ENCODE measurements at regions not wholly inside any gene's neighbourhood (a gene's known extent, or its start where the extent isn't known, plus 50 kb on each side); places are given as distances from the start of the nearest gene placed in this dataset.

DNA sequence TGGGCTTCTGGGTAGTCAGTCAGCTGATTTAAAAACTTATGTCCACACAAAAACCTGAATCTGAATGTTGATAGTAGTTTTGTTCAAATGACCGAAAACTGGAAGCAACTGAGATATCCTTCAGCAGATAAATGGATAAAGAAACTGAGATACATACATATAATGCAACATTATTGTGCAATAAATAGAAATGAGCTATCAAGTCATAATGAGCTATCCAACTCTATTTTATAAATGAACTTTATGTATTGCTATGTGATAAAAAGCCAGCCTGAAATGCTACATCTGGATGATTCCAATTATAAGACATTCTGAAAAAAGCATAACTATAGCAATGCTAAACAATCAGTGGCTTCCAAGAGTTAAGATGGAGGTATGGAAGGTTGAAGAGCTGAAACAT, 748.7 kb downstream of the TNS3 start:
- H3K9me3 ChIP-seq = peaks cover 0 to 8% (median 0%) of the 10 kb centered on the region in 4 donors
- TF ChIP-seq EP300 (IDR thresholded peaks at IDR 0.05) = no peak
- TF ChIP-seq POLR2A (IDR thresholded peaks at IDR 0.05) = no peak
- TF ChIP-seq CTCF (IDR thresholded peaks at IDR 0.05) = no peak
- DNase-seq (ENCODE audit: low spot score in 2 of 2) = no peak
- no peaks in the 10 kb centered on the region for H3K36me3 ChIP-seq
- no peaks in the 10 kb centered on the region for H3K27me3 ChIP-seq
- no peak overlapping the region for H3K27ac ChIP-seq
- no peak overlapping the region for H3K4me3 ChIP-seq
- no peaks in the 10 kb centered on the region for H3K4me1 ChIP-seq
- 100% methylated on average over 1 of the region's 1 CpG for WGBS, 2 donors

DNA sequence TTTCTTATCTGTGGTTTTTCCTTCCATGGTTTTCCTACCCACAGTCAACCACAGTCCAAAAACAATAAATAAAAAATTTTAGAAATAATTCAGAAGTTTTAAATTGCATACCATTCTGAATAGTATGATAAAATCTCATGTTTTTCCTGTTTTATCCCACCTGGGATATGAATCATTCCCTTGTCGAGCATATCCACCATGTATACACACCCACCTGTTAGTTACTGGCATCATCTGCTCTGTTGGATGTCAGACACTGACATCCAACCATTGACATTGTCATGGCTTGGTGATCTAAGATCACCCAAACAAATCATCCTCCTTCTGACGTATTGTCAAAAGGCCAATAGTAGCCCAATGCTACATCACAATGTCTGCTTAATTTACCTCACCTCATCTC, 749.8 kb downstream of the TNS3 start:
- no peak for TF ChIP-seq EP300 (IDR thresholded peaks at IDR 0.05)
- TF ChIP-seq CTCF (IDR thresholded peaks at IDR 0.05) = no peak
- TF ChIP-seq POLR2A (IDR thresholded peaks at IDR 0.05) = no peak
- Histone ChIP-seq H3K4me3 (no peak overlapping the region), H3K27me3 (no peaks in the 10 kb centered on the region), H3K36me3 (no peaks in the 10 kb centered on the region), H3K27ac (no peak overlapping the region), H3K9me3 (peaks cover 0 to 18% (median 0%) of the 10 kb centered on the region in 4 donors), H3K4me1 (no peaks in the 10 kb centered on the region)
- no peak for DNase-seq (ENCODE audit: low spot score in 2 of 2)
- WGBS, 2 donors = 62 to 67% methylated on average over 2 of the region's 2 CpGs

GRCh38 chr7:46819819-46820218, 762.1 kb downstream of the TNS3 start:
- Histone ChIP-seq H3K27ac (no peak overlapping the region), H3K9me3 (peaks cover 0 to 28% (median 2%) of the 10 kb centered on the region in 4 donors), H3K4me3 (no peak overlapping the region), H3K4me1 (no peaks in the 10 kb centered on the region), H3K36me3 (no peaks in the 10 kb centered on the region), H3K27me3 (no peaks in the 10 kb centered on the region)
- DNase-seq (ENCODE audit: low spot score in 2 of 2) = no peak
- WGBS, 2 donors = 92 to 93% methylated on average over 7 of the region's 7 CpGs
- no peak for TF ChIP-seq POLR2A (IDR thresholded peaks at IDR 0.05)
- no peak for TF ChIP-seq CTCF (IDR thresholded peaks at IDR 0.05)
- no peak for TF ChIP-seq EP300 (IDR thresholded peaks at IDR 0.05)

- Histone ChIP-seq H3K9me3 (peaks cover 0 to 15% (median 2%) of the 10 kb centered on the region in 4 donors), H3K36me3 (no peaks in the 10 kb centered on the region), H3K27me3 (no peaks in the 10 kb centered on the region), H3K4me3 (no peak overlapping the region), H3K27ac (no peak overlapping the region), H3K4me1 (peaks cover 0 to 12% (median 0%) of the 10 kb centered on the region in 4 donors)
- WGBS, 2 donors = 70 to 72% methylated on average over 4 of the region's 4 CpGs
- no peak for DNase-seq (ENCODE audit: low spot score in 2 of 2)
- no peak for TF ChIP-seq POLR2A (IDR thresholded peaks at IDR 0.05)
- no peak for TF ChIP-seq EP300 (IDR thresholded peaks at IDR 0.05)
- TF ChIP-seq CTCF (IDR thresholded peaks at IDR 0.05) = no peak
Measured at GRCh38 chr7:46814516-46815250, 767.2 kb downstream of the TNS3 start.

DNA sequence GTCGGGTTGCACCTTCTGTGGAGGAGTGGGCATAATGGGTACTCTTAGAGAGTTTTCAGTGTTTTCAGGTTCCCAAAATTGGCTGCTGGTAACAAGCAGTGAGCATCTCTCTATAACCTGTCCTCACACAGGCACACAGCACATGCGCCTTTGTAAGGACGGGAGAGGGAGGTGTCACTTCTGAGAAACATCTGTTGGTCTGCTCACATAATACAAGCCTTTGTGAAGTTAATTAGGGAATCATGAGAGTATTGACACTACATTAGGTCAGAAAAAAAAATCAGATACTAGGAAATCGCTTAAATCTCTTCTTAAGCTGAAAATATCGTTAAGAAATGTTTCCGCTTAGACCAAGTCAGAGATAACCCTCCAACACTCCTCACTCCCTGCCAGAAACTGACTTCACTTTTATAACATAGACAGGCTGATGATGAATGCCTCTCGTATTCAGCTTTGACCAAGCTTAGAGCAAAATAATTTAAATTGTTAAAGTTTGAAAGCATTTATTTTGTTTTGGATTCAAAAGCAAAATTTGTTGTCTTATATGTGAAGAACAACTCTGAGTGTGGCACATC, 769.7 kb downstream of the TNS3 start:
- Histone ChIP-seq H3K27me3 (no peaks in the 10 kb centered on the region), H3K9me3 (peaks cover 0 to 11% (median 3%) of the 10 kb centered on the region in 4 donors), H3K36me3 (no peaks in the 10 kb centered on the region), H3K4me1 (peaks cover 0 to 12% (median 0%) of the 10 kb centered on the region in 4 donors), H3K4me3 (no peak overlapping the region), H3K27ac (peak overlapping the region in 1 of 4 donors; percentile 42)
- 59 to 60% methylated on average over 7 of the region's 7 CpGs for WGBS, 2 donors
- DNase-seq (ENCODE audit: low spot score in 2 of 2) = peak in 1 of 2 donors; percentile 14
- no peak for TF ChIP-seq CTCF (IDR thresholded peaks at IDR 0.05)
- no peak for TF ChIP-seq EP300 (IDR thresholded peaks at IDR 0.05)
- no peak for TF ChIP-seq POLR2A (IDR thresholded peaks at IDR 0.05)
